RWPE1 (cell line): ENCODE measurements at regions not wholly inside any gene's neighbourhood (a gene's known extent, or its start where the extent isn't known, plus 50 kb on each side); places are given as distances from the start of the nearest gene placed in this dataset.
"Not testable (repeated sequence)": the region's sequence is repeated elsewhere in the genome, so short reads cannot be mapped to it uniquely, and the experiment has no call there.

Source experiments
- CTCF ChIA-PET: fragments of 350-600 bp; sonication (Branson Sonifier 250); formaldehyde crosslinking; extraction: SDS; loops from one replicate; lab custom pipeline; 2021; lab: Yijun Ruan, JAX
- POLR2A ChIA-PET: fragments of 400-600 bp; formaldehyde crosslinking; extraction: SDS; loops from one replicate; lab custom pipeline; 2020; ENCODE audit warnings: antibody characterized with exemption; ENCODE audit not compliant: low non-redundant PET; lab: Yijun Ruan, JAX
- DNase-seq: peaks from one replicate; pipeline ENCODE4 v3.0.0; 2012; ENCODE audit warnings: low spot score
- H3K27ac ChIP-seq: fragments of 450-650 bp; 2 replicates; pipeline ENCODE4 v1.5.1; 2017
- CTCF ChIP-seq: fragments of 450-650 bp; conservative IDR thresholded peaks from 2 replicates; pipeline ENCODE4 v1.5.1; 2017; ENCODE audit warnings: low read depth, mild to moderate bottlenecking

GRCh38 chrX:39787999-39788398, 309.8 kb downstream of the BCOR start:
- no peak for TF ChIP-seq CTCF
- ChIA-PET CTCF (no interaction called here), POLR2A (no interaction called here)
- no peak for DNase-seq
- no peak overlapping the region for H3K27ac ChIP-seq

- ChIA-PET POLR2A (no interaction called here), CTCF (interaction anchor here (0.8 kb wide), 1 partner anchor 224 kb away, joined by 3 read pairs; no protein-coding TSS in a partner anchor)
- no peak for TF ChIP-seq CTCF
These were observed 309.2 kb downstream of the BCOR start for GRCh38 chrX:39788521-39788920.

GRCh38 chrX:39791691-39792090, 306.1 kb downstream of the BCOR start:
- POLR2A ChIA-PET: no interaction called here
- CTCF ChIA-PET: no interaction called here
- H3K27ac ChIP-seq: no peak overlapping the region
- TF ChIP-seq CTCF: no peak
- no peak for DNase-seq

More at GRCh38 chrX:39788521-39788920, 309.2 kb downstream of the BCOR start:
- no peak for DNase-seq
- no peak overlapping the region for H3K27ac ChIP-seq

- DNase-seq: no peak
- CTCF ChIA-PET: interaction anchor here (0.7 kb wide), 1 partner anchor 547 kb away, joined by 3 read pairs; no protein-coding TSS in a partner anchor
- no peak for TF ChIP-seq CTCF
- POLR2A ChIA-PET: no interaction called here
- no peak overlapping the region for H3K27ac ChIP-seq
These were observed 302.2 kb downstream of the BCOR start for GRCh38 chrX:39795605-39796004.

GRCh38 chrX:39796856-39797255, 300.9 kb downstream of the BCOR start:
- H3K27ac ChIP-seq: no peak overlapping the region
- ChIA-PET CTCF (no interaction called here), POLR2A (no interaction called here)
- DNase-seq: no peak
- TF ChIP-seq CTCF: no peak

- POLR2A ChIA-PET, DNase-seq, H3K27ac ChIP-seq, CTCF ChIA-PET: not testable (repeated sequence)
These were observed 299.3 kb downstream of the BCOR start for GRCh38 chrX:39798488-39798887.

- CTCF ChIA-PET: no interaction called here
- no peak overlapping the region for H3K27ac ChIP-seq
- TF ChIP-seq CTCF: no peak
- DNase-seq: no peak
- POLR2A ChIA-PET: no interaction called here
These were observed 295.4 kb downstream of the BCOR start for GRCh38 chrX:39802354-39802753.
